Activated naive CD4-positive, alpha-beta T cell treated with Interleukin-2 at 50 U/mL for 16 hours (primary cell): ENCODE measurements at regions not wholly inside any gene's neighbourhood (a gene's known extent, or its start where the extent isn't known, plus 50 kb on each side); places are given as distances from the start of the nearest gene placed in this dataset.

Experiments
- DNase-seq: peaks from one replicate; pipeline ENCODE4 v3.0.0-alpha.2; 2020

DNA sequence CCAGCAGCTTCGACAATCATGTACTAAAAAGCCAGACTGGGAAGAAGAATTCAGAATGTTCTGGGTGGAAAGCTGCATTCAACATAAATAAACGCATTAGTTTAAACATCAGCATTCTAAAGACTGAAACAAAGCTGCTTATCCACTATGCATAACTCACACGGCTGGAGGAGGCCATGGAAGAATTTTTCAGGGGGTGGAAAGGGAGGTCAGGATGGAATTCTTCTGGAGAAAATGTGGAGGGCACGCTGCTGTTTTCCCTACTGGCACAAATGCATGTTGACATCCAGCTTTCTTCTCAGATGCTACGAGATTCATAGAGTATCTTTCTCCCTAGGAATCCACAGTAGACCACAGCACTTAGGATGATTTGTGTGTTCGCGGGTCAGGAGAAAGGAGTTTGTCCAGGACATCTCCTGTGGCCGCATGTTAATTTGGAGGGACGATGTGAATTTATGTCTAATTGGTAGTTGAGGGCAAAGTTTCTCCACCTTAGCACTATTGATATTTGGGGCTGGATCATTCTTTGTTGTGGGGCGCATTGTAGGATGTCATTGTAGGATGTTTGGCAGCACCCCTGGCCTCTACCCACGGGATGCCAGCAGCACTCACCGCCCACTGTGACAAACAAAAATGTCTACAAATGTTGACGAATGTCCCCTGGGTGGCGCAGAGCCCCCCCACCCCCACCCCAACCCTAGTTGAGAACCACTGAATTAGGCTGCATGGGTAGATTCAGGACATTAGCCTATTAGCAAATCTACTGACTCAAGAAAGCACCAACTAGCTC, 86.5 kb upstream of the KAZN start:
- DNase-seq = no peak

GRCh38 chr1:14513111-14513510, 85.4 kb upstream of the KAZN start:
- no peak for DNase-seq

DNA sequence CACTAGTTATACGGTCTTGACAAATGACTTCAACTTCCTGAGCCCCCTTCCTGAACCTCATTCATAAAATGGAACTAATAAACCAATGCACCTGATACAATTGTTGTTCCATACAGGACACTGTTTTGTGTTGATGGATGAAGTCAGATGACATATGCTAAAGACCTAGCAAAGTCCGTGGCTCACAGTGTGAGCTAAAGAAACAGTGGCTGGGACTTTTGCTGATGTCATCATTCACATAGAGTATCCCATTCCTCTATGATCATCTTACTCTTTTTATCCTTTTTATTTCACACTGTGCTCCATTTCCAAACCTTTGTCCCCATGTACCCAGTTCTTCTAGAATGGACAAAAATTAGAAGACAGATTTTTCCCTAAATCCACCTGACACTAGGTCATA, 83.7 kb upstream of the KAZN start:
- DNase-seq = no peak

DNA sequence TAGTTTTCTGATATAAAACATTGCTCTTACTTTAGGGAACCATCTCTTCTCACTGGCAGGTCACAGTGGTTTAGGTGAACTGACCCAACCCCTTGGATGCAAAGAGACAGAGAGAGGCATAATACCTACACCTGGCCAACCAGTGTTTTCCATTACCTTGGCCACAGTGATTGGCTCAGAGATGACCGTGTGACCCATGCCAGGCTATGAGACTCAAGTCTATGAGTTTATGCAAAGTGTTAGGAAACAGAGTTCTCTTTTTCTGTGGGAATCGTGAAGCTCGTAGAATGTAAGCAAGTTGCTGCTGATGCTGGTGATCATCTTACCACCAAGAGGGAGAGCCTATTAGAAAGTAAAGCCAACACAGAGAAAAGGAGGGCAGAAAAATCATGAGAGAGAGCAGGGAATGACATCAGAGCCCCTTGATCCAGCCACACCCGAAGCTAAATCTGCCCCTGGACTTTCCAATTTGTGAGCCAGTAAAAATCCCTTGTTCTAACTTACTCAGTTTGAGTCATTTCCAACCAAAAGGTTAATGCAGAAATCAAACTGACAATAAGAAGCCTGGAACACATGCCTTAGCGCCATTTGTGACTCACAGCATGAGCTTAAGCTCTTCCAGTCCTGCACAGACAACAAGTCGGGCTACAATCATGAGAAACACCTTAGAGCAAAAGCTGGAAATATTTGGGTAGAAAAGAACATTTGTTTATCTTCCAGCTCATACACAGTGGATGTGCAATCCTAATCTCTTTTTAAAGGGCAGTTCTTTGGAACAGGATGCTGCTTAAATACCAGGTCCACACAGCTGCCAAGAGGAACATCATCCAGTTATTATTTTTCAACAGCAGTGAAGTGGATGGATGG, 81.3 kb upstream of the KAZN start:
- no peak for DNase-seq

DNA sequence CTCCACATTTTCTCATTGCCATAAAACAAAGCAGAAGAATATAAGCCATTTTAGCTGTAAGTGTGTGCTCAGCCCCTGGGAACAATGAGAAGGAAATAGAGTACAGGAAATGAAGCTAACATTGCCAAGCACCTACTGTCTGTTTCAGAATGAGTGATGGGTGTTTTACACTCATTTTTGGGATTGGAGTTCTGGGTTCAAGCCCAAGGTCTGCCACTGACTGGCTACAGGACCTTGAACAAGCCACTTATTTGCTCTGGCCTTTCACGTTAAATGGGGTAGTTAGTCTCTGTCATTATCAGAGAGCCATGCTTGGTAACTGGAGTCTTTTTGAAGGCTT, 80.7 kb upstream of the KAZN start:
- no peak for DNase-seq

- no peak for DNase-seq
These were observed 78.5 kb upstream of the KAZN start for GRCh38 chr1:14519976-14520375.

- DNase-seq = no peak
These were observed 77.8 kb upstream of the KAZN start for GRCh38 chr1:14520514-14521163.

DNA sequence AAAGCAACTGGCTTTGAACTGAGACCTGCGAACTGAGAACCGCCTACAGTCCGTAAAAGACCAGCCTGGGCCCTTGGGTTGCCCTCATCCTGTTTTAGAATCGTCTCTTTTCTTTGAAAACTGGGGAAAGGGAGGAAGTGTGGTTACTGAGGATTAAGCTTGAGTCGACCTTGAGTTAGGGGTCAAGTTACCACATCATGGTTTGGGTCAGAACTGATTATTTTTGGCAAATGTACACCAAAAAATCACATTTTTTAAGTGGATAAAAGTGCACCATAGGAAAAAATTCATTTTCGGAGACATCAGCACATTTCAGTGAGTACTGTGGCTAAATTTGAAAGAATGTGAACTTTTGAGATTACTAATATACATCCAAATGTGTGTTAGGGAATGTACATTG, 76.9 kb upstream of the KAZN start:
- DNase-seq = no peak

DNA sequence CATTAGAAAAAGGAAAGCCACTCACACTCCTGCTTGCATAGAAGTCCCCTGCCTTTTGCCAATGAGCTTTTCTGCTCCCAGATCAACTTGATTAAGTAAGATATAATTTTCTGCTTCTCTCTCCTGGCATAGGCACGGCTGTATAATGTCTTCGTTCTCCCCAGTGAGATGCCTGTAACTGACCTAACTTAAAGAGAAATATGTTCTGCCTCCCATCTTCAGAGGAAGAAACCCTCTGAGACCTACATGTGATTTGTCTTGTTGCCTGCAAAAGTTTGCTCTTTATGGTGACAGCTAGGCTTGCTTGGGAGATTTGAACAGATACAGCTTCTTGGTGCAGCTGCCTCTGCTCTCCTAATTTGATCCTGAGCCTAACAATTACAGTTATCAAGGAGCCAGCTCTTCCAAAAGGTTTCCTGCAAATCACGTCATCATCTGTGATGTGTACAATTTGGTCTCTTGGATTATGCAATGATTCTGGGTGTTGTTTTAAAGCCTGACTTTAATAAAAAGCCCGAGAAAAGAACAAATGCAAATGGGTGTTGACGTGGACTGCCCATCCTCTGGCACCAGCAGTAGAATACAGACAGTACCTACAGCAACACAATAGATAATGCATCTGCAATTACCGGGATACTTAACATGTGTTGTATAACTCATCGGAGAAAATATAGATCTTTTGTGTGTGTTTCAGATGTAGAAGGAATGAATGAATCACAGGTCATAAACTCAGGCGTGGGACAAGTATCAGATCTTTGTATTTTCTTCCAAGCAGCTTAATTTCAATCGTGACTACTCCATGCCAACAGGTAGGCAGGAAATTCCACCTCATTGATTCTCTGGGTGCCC, 76.2 kb upstream of the KAZN start:
- DNase-seq = no peak

DNA sequence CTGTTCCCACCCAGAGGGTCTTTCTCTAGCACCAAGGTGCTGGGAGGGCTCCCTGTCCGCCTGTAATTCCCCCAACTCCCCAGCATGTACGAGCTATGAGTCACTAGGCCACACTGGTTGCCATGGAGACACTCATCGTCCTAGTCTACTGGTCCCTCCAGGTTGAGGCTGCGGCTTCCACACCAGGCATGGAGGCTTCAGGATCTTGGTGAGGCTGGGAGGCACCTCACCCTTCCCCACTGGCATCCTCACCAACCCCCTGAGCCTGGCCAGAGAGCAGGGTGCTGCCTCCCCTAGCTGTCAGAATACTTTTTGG, 75.6 kb upstream of the KAZN start:
- no peak for DNase-seq

- DNase-seq = no peak
These were observed 73.5 kb upstream of the KAZN start for GRCh38 chr1:14524826-14525636.

DNA sequence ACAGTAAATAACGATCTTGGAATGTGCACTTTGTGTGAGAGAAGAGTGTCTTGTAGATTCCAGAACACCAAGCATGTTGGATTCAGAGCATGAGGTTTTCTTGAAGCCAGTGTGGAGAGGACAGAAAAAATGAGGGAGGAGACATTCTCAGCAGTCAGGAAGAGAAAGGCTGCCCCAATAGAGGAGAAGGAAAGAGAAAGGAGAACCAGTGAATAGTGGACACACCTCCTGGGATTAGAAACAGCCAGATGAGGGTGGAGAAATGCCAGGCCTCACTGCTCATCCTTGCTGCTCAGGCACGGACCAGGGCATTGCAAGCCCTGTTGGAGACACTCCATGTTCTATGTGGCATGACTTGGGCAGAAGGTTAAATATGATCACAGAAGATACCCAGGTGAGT, 69.0 kb upstream of the KAZN start:
- no peak for DNase-seq

DNA sequence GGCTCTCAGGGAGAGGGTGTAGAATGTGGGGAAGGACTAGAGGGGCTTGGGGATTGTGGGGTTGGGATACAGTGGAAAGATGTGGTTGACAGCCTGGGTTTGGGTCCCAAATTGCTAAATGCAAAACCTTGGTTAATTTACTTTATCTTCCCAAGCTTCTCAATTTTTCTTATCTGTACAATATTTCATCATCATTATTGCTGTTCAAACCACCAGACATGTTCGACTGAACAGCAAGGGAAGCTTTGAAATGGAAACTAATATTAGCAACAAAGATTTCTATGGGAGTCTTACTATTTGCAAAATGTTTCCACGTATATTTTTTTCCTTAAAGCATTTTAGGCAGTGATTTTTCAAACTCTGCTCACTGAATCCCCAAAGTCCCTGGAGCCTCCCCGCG, 67.0 kb upstream of the KAZN start:
- DNase-seq = no peak

GRCh38 chr1:14535619-14536355, 62.7 kb upstream of the KAZN start:
- no peak for DNase-seq

DNA sequence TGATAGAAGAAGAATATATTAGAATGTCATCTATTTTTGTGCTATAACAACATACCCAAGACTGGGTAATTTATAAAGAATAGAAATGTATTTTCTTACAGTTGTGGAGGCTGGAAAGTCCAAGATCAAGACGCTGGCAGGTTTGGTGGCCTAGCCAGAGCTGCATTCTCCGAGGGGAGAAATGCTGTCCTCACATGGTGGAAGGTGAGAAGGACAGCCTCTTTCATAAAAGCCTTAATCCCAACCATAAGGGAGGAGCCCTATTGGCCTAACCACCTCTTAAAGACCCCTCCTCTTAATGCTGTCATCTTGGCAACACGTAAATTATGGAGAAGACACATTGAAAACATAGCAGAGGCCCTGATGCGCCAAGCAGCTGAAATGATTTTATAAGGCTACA, 60.1 kb upstream of the KAZN start:
- no peak for DNase-seq

- DNase-seq = no peak
These were observed 59.2 kb upstream of the KAZN start for GRCh38 chr1:14539309-14539708.

DNA sequence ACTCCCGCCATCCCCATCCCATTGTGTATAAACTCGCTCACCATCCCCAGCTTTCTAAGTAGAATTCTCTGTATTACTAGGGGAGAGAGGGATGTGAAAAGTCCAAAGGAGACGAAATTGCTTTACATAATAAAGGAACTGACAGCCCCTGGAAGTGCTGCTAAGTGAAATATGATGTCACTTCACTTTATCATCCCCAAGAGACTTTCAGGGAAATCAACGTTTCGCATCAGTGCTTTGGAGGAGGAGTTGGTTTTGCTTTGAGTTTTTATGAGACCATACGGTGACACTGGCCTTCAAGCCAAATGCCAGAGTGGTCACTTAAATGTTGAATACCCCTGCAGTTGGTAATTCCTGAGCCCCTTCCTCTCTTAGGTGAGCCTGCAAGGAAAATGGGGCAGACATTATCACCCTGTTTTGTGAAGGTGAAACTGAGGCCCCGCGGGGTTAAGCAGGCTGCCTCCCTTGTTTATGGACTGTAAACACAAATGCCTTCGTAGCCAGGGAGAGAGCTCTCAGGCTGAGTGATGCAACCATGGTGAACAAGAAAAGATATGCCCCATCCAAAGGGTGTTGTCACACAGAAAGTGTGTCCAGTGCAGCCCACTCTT, 58.4 kb upstream of the KAZN start:
- DNase-seq = no peak

GRCh38 chr1:14541348-14541747, 57.1 kb upstream of the KAZN start:
- no peak for DNase-seq

DNA sequence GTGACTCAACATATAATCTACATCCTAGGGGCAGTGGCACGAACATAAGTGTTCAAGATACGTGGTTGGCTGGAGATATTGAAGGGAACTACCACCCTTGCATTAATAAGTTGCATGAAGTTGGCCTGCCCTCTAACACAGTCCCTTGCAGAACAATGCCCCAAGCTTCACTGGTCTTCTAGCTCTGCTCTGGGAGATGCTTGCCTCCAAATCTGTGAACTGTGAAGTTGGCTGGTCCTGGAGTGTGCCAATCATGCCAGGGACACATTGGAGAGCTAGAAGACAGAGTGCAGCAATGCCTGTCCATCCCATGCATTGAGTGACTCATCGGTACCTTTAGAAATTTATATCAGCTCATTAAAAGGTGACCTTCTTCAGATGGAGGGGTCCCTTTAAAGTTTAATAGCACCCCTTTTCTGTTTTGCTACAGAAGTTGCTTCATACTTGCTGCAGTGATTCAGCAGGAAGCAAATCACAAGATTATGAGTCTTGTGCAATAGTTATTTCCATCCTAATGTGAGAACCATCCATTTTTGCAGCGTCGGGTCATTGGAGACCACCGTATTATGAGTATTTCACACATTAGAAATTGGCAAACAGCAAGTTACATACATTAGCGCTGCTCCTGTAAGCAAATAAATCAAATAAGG, 55.2 kb upstream of the KAZN start:
- DNase-seq = no peak

GRCh38 chr1:14544319-14544718, 54.2 kb upstream of the KAZN start:
- DNase-seq = no peak
